ENCODE measurements at regions not wholly inside any gene's neighbourhood (a gene's known extent, or its start where the extent isn't known, plus 50 kb on each side); places are given as distances from the start of the nearest gene placed in this dataset.

- H3K4me3 Mint-ChIP-seq, result no peak overlapping the region
- H3K27ac ChIP-seq, result no peak overlapping the region
- no peaks in the 10 kb centered on the region for H3K36me3 Mint-ChIP-seq
- TF ChIP-seq EZH2 (IDR thresholded peaks at IDR 0.05), result no peak
- TF ChIP-seq CTCF (IDR thresholded peaks at IDR 0.05), result peak; percentile 29
- no peak for TF ChIP-seq EZH2phosphoT487 (IDR thresholded peaks at IDR 0.05)
- H2AFZ ChIP-seq (replicated peaks), result no peak overlapping the region
- H3K4me2 ChIP-seq, result no peak overlapping the region
- H3K9ac ChIP-seq, result no peak overlapping the region
- peaks cover 11% of the 10 kb centered on the region for H3K9me3 ChIP-seq (ENCODE audit: low read depth)
- H3K27me3 Mint-ChIP-seq (ENCODE audit: insufficient read depth, low read depth), result peaks cover 4% of the 10 kb centered on the region
- no peaks in the 10 kb centered on the region for H4K20me1 ChIP-seq (ENCODE audit: low read depth)
- no peaks in the 10 kb centered on the region for H3K36me3 ChIP-seq
- no peaks in the 10 kb centered on the region for H3F3A ChIP-seq (ENCODE audit: low read depth)
- no peaks in the 10 kb centered on the region for H3K27me3 ChIP-seq
- no peak overlapping the region for H3K27ac Mint-ChIP-seq
- no peak overlapping the region for H3K4me3 ChIP-seq
- peaks cover 12% of the 10 kb centered on the region for H3K9me3 Mint-ChIP-seq
- DNase-seq (ENCODE audit: low spot score), result no peak
- H3K4me1 Mint-ChIP-seq, result no peaks in the 10 kb centered on the region
- no peaks in the 10 kb centered on the region for H3K4me1 ChIP-seq
- H3K79me2 ChIP-seq (ENCODE audit: low read depth), result no peaks in the 10 kb centered on the region
Observed at GRCh38 chr14:86646696-86647690, 1117.0 kb downstream of the FLRT2 start.

- Mint-ChIP-seq H3K36me3 (no peaks in the 10 kb centered on the region), H3K27me3 (ENCODE audit: insufficient read depth, low read depth) (peaks cover 4% of the 10 kb centered on the region), H3K4me1 (no peaks in the 10 kb centered on the region), H3K9me3 (peaks cover 12% of the 10 kb centered on the region), H3K27ac (no peak overlapping the region), H3K4me3 (no peak overlapping the region)
- no peak overlapping the region for H3K4me2 ChIP-seq
- H3K4me1 ChIP-seq, result no peaks in the 10 kb centered on the region
- no peaks in the 10 kb centered on the region for H3F3A ChIP-seq (ENCODE audit: low read depth)
- H3K79me2 ChIP-seq (ENCODE audit: low read depth), result no peaks in the 10 kb centered on the region
- TF ChIP-seq EZH2phosphoT487 (IDR thresholded peaks at IDR 0.05), result no peak
- TF ChIP-seq EZH2 (IDR thresholded peaks at IDR 0.05), result no peak
- no peak for TF ChIP-seq CTCF (IDR thresholded peaks at IDR 0.05)
- H2AFZ ChIP-seq (replicated peaks), result no peak overlapping the region
- H3K9me3 ChIP-seq (ENCODE audit: low read depth), result peaks cover 11% of the 10 kb centered on the region
- no peak for DNase-seq (ENCODE audit: low spot score)
- H3K27me3 ChIP-seq, result no peaks in the 10 kb centered on the region
- H3K9ac ChIP-seq, result no peak overlapping the region
- no peaks in the 10 kb centered on the region for H3K36me3 ChIP-seq
- no peak overlapping the region for H3K27ac ChIP-seq
- H3K4me3 ChIP-seq, result no peak overlapping the region
- H4K20me1 ChIP-seq (ENCODE audit: low read depth), result no peaks in the 10 kb centered on the region
Observed at GRCh38 chr14:86646125-86646524, 1116.2 kb downstream of the FLRT2 start.

GRCh38 chr14:86641310-86641709 is 1111.4 kb downstream of the FLRT2 start:
- Mint-ChIP-seq H3K27me3 (ENCODE audit: insufficient read depth, low read depth) (peaks cover 2% of the 10 kb centered on the region), H3K27ac (no peak overlapping the region), H3K4me1 (no peaks in the 10 kb centered on the region), H3K36me3 (no peaks in the 10 kb centered on the region), H3K9me3 (no peaks in the 10 kb centered on the region), H3K4me3 (no peak overlapping the region)
- Histone ChIP-seq H3K4me1 (no peaks in the 10 kb centered on the region), H3K79me2 (ENCODE audit: low read depth) (no peaks in the 10 kb centered on the region), H3K36me3 (no peaks in the 10 kb centered on the region), H4K20me1 (ENCODE audit: low read depth) (no peaks in the 10 kb centered on the region), H3K9ac (no peak overlapping the region), H3K4me3 (no peak overlapping the region), H2AFZ (replicated peaks) (no peak overlapping the region), H3K4me2 (no peak overlapping the region), H3K9me3 (ENCODE audit: low read depth) (no peaks in the 10 kb centered on the region), H3F3A (ENCODE audit: low read depth) (no peaks in the 10 kb centered on the region), H3K27ac (no peak overlapping the region), H3K27me3 (no peaks in the 10 kb centered on the region)
- no peak for DNase-seq (ENCODE audit: low spot score)
- TF ChIP-seq CTCF (IDR thresholded peaks at IDR 0.05) (no peak), EZH2phosphoT487 (IDR thresholded peaks at IDR 0.05) (no peak), EZH2 (IDR thresholded peaks at IDR 0.05) (no peak)

Data from neural progenitor cell (in vitro differentiated cells).